GM23248 (cell line): ENCODE measurements at regions not wholly inside any gene's neighbourhood (a gene's known extent, or its start where the extent isn't known, plus 50 kb on each side); places are given as distances from the start of the nearest gene placed in this dataset.

ENCODE experiments used
- EZH2 ChIP-seq: fragments of 200-600 bp; sonication (generic); IDR thresholded peaks from 2 replicates; pipeline ENCODE4 v1.6.1; 2018; ENCODE audit warnings: antibody characterized with exemption, mild to moderate bottlenecking; ENCODE audit not compliant: insufficient read depth, poor library complexity, severe bottlenecking
- EZH2phosphoT487 ChIP-seq: fragments of 200-600 bp; sonication (generic); IDR thresholded peaks from 2 replicates; pipeline ENCODE4 v1.6.1; 2018; ENCODE audit warnings: antibody characterized with exemption, moderate library complexity, mild to moderate bottlenecking, low read depth; ENCODE audit not compliant: insufficient read depth

- TF ChIP-seq EZH2phosphoT487: no peak
- TF ChIP-seq EZH2: no peak
Observed at GRCh38 chr6:62740596-62740995, 454.6 kb upstream of the KHDRBS2 start.
